CD8-positive, alpha-beta memory T cell (primary cell): ENCODE measurements at regions not wholly inside any gene's neighbourhood (a gene's known extent, or its start where the extent isn't known, plus 50 kb on each side); places are given as distances from the start of the nearest gene placed in this dataset.

Experiments used
- CTCF ChIA-PET: fragments of 350-600 bp; sonication (Branson Sonifier 250); formaldehyde crosslinking; loops from one replicate; lab custom pipeline; 2021; ENCODE audit warnings: antibody characterized with exemption; lab: Charles Lee
- POLR2A ChIA-PET: fragments of 350-600 bp; sonication (Branson Sonifier 250); formaldehyde crosslinking; loops from one replicate; lab custom pipeline; 2021; ENCODE audit warnings: antibody characterized with exemption; lab: Charles Lee
- DNase-seq, 5 donors: peaks; one replicate each; pipeline versions ENCODE4 v3.0.0 to v3.0.0-alpha.2; 2020 to 2022; ENCODE audit warnings: mixed read lengths in 1 of 5
- H3K27ac ChIP-seq: one replicate; pipeline ENCODE4 v1.7.0; 2013; ENCODE audit warnings: low read depth, mild to moderate bottlenecking, low read length, moderate library complexity
- H3K27me3 ChIP-seq: 2 replicates; pipeline ENCODE4 v1.7.0; 2013; ENCODE audit warnings: low read length, mild to moderate bottlenecking; ENCODE audit not compliant: insufficient read depth, poor library complexity, severe bottlenecking
- H3K36me3 ChIP-seq: 2 replicates; pipeline ENCODE4 v1.7.0; 2013; ENCODE audit warnings: mild to moderate bottlenecking, low read length, moderate library complexity; ENCODE audit not compliant: insufficient read depth
- H3K4me1 ChIP-seq: 2 replicates; pipeline ENCODE4 v1.7.0; 2013; ENCODE audit warnings: mild to moderate bottlenecking, low read length, moderate library complexity; ENCODE audit not compliant: insufficient read depth
- H3K4me3 ChIP-seq: 2 replicates; pipeline ENCODE4 v1.7.0; 2013; ENCODE audit warnings: mild to moderate bottlenecking, low read length
- H3K9me3 ChIP-seq: 2 replicates; pipeline ENCODE4 v1.7.0; 2013; ENCODE audit warnings: mild to moderate bottlenecking, low read length
- H3K27ac Mint-ChIP-seq, 8 donors: one replicate each; pipeline ENCODE4 v1.8.0; 2020 to 2021; ENCODE audit warnings: mixed read lengths in 8 of 8, mild to moderate bottlenecking in 6 of 8, inconsistent platforms in 3 of 8, moderate library complexity in 3 of 8
- H3K27me3 Mint-ChIP-seq, 2 donors: one replicate each; pipeline ENCODE4 v1.8.0; 2020 to 2021; ENCODE audit warnings: mixed read lengths in 2 of 2, mild to moderate bottlenecking in 1 of 2, moderate library complexity in 1 of 2
- H3K36me3 Mint-ChIP-seq, 3 donors: one replicate each; pipeline ENCODE4 v1.8.0; 2020 to 2021; ENCODE audit warnings: mixed read lengths in 3 of 3, inconsistent platforms in 1 of 3, mild to moderate bottlenecking in 1 of 3
- H3K4me1 Mint-ChIP-seq, 3 donors: one replicate each; pipeline ENCODE4 v1.8.0; 2020 to 2021; ENCODE audit warnings: mixed read lengths in 3 of 3, inconsistent platforms in 1 of 3, mild to moderate bottlenecking in 1 of 3
- H3K4me3 Mint-ChIP-seq, 7 donors: one replicate each; pipeline ENCODE4 v1.8.0; 2020 to 2021; ENCODE audit warnings: mixed read lengths in 7 of 7, mild to moderate bottlenecking in 6 of 7, moderate library complexity in 4 of 7, inconsistent platforms in 2 of 7
- H3K9me3 Mint-ChIP-seq, 5 donors: one replicate each; pipeline ENCODE4 v1.8.0; 2020 to 2022; ENCODE audit warnings: mixed read lengths in 5 of 5, mild to moderate bottlenecking in 3 of 5, moderate library complexity in 2 of 5, inconsistent platforms in 1 of 5

GRCh38 chr11:70637949-70638583 is 239.7 kb downstream of the CTTN start:
- no peak for DNase-seq
- Mint-ChIP-seq H3K4me3 (no peak overlapping the region), H3K27ac (no peak overlapping the region), H3K9me3 (no peaks in the 10 kb centered on the region), H3K36me3 (no peaks in the 10 kb centered on the region), H3K27me3 (peaks cover 8 to 17% of the 10 kb centered on the region in 2 donors), H3K4me1 (no peaks in the 10 kb centered on the region)
- ChIA-PET POLR2A (no interaction called here), CTCF (no interaction called here)
- no peak overlapping the region for H3K27ac ChIP-seq
- no peaks in the 10 kb centered on the region for H3K27me3 ChIP-seq
- H3K4me1 ChIP-seq, result no peaks in the 10 kb centered on the region
- no peaks in the 10 kb centered on the region for H3K9me3 ChIP-seq
- H3K4me3 ChIP-seq, result no peak overlapping the region
- H3K36me3 ChIP-seq, result no peaks in the 10 kb centered on the region

DNA sequence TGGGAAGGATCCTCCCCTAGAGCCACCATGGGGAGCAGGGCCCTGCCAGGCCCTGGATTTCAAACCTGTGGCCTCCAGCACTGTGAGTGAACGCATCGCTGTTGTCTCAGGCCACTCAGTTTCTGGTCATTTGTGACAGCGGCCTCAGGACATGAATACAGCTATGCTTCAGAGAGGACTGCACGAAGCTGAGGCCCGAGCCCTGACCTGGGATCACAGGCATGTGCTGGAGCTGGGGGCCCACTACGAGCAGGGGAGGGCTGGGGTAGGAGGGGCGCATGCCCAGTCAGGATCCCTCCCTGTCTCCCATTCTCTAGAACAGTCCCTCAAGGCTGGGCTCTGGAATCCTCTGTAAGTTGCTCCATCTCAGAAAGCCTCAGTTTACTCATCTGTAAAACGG is 242.1 kb downstream of the CTTN start:
- H3K4me3 ChIP-seq, result no peak overlapping the region
- no peak for DNase-seq
- Mint-ChIP-seq H3K4me3 (no peak overlapping the region), H3K4me1 (no peaks in the 10 kb centered on the region), H3K27me3 (peaks cover 12 to 32% of the 10 kb centered on the region in 2 donors), H3K36me3 (no peaks in the 10 kb centered on the region), H3K27ac (no peak overlapping the region), H3K9me3 (no peaks in the 10 kb centered on the region)
- no peaks in the 10 kb centered on the region for H3K4me1 ChIP-seq
- no peak overlapping the region for H3K27ac ChIP-seq
- no peaks in the 10 kb centered on the region for H3K9me3 ChIP-seq
- H3K36me3 ChIP-seq, result no peaks in the 10 kb centered on the region
- H3K27me3 ChIP-seq, result no peaks in the 10 kb centered on the region
- ChIA-PET POLR2A (no interaction called here), CTCF (no interaction called here)

DNA sequence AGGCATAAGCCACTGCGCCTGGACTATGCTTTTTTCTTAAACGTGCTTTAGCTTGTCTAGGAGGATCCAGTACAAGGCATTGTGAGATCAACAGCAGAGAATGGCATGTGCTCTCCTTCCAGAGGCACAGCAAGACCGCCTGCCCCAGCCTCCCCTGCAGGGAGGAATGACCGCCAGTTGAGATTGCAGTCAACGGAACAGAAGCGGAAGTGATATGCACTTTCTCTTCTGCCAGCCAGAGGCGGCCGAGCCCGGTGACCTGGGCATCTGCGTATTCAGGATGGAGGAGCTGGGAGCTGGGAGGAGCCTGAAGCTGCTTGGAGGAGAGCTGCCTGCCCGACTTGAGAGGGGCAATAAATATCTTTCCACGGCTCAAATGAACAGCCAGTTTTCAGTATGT is 243.0 kb downstream of the CTTN start:
- H3K4me1 ChIP-seq, result no peaks in the 10 kb centered on the region
- POLR2A ChIA-PET, result no interaction called here
- no peak overlapping the region for H3K4me3 Mint-ChIP-seq

GRCh38 chr11:70642266-70642665 is 243.9 kb downstream of the CTTN start:
- no peak overlapping the region for H3K4me3 ChIP-seq
- H3K4me1 Mint-ChIP-seq, result no peaks in the 10 kb centered on the region
- no peak overlapping the region for H3K27ac Mint-ChIP-seq
- H3K36me3 Mint-ChIP-seq, result no peaks in the 10 kb centered on the region
- no peaks in the 10 kb centered on the region for H3K4me1 ChIP-seq
- peaks cover 15 to 40% of the 10 kb centered on the region in 2 donors for H3K27me3 Mint-ChIP-seq
- H3K27me3 ChIP-seq, result no peaks in the 10 kb centered on the region
- ChIA-PET CTCF (no interaction called here), POLR2A (no interaction called here)
- no peak overlapping the region for H3K27ac ChIP-seq
- H3K9me3 Mint-ChIP-seq, result no peaks in the 10 kb centered on the region
- H3K9me3 ChIP-seq, result no peaks in the 10 kb centered on the region
- DNase-seq, result no peak
- H3K36me3 ChIP-seq, result no peaks in the 10 kb centered on the region
- no peak overlapping the region for H3K4me3 Mint-ChIP-seq

More for the DNA sequence above, 243.0 kb downstream of the CTTN start:
- no peaks in the 10 kb centered on the region for H3K27me3 ChIP-seq
- H3K4me1 Mint-ChIP-seq, result no peaks in the 10 kb centered on the region
- H3K27me3 Mint-ChIP-seq, result peaks cover 15 to 36% of the 10 kb centered on the region in 2 donors
- no peaks in the 10 kb centered on the region for H3K9me3 Mint-ChIP-seq
- no peaks in the 10 kb centered on the region for H3K36me3 Mint-ChIP-seq
- H3K4me3 ChIP-seq, result no peak overlapping the region
- no peaks in the 10 kb centered on the region for H3K9me3 ChIP-seq
- H3K27ac ChIP-seq, result no peak overlapping the region
- H3K36me3 ChIP-seq, result no peaks in the 10 kb centered on the region
- H3K27ac Mint-ChIP-seq, result no peak overlapping the region
- no peak for DNase-seq
- CTCF ChIA-PET, result no interaction called here

- H3K4me3 Mint-ChIP-seq, result no peak overlapping the region
- Histone ChIP-seq H3K4me1 (no peaks in the 10 kb centered on the region), H3K9me3 (no peaks in the 10 kb centered on the region), H3K36me3 (no peaks in the 10 kb centered on the region), H3K27ac (no peak overlapping the region), H3K4me3 (no peak overlapping the region), H3K27me3 (no peaks in the 10 kb centered on the region)
- no peaks in the 10 kb centered on the region for H3K4me1 Mint-ChIP-seq
- H3K9me3 Mint-ChIP-seq, result peaks cover 0 to 2% (median 0%) of the 10 kb centered on the region in 5 donors
- H3K27me3 Mint-ChIP-seq, result peaks cover 13 to 41% of the 10 kb centered on the region in 2 donors
- H3K27ac Mint-ChIP-seq, result no peak overlapping the region
- no peak for DNase-seq
- CTCF ChIA-PET, result no interaction called here
- POLR2A ChIA-PET, result no interaction called here
- no peaks in the 10 kb centered on the region for H3K36me3 Mint-ChIP-seq
Measured at GRCh38 chr11:70643642-70644041, 245.3 kb downstream of the CTTN start.

- Histone ChIP-seq H3K4me3 (no peak overlapping the region), H3K4me1 (no peaks in the 10 kb centered on the region), H3K36me3 (no peaks in the 10 kb centered on the region), H3K9me3 (no peaks in the 10 kb centered on the region), H3K27me3 (no peaks in the 10 kb centered on the region), H3K27ac (no peak overlapping the region)
- POLR2A ChIA-PET, result no interaction called here
- CTCF ChIA-PET, result no interaction called here
- DNase-seq, result no peak
- H3K27ac Mint-ChIP-seq, result no peak overlapping the region
- H3K9me3 Mint-ChIP-seq, result peaks cover 0 to 2% (median 0%) of the 10 kb centered on the region in 5 donors
- peaks cover 14 to 41% of the 10 kb centered on the region in 2 donors for H3K27me3 Mint-ChIP-seq
- H3K4me1 Mint-ChIP-seq, result no peaks in the 10 kb centered on the region
- no peak overlapping the region for H3K4me3 Mint-ChIP-seq
- no peaks in the 10 kb centered on the region for H3K36me3 Mint-ChIP-seq
Measured at GRCh38 chr11:70644343-70645060, 246.2 kb downstream of the CTTN start.

- no peaks in the 10 kb centered on the region for H3K4me1 Mint-ChIP-seq
- Histone ChIP-seq H3K27me3 (no peaks in the 10 kb centered on the region), H3K4me1 (no peaks in the 10 kb centered on the region), H3K4me3 (no peak overlapping the region), H3K27ac (no peak overlapping the region), H3K9me3 (no peaks in the 10 kb centered on the region), H3K36me3 (no peaks in the 10 kb centered on the region)
- DNase-seq, result no peak
- no peak overlapping the region for H3K27ac Mint-ChIP-seq
- peaks cover 14 to 35% of the 10 kb centered on the region in 2 donors for H3K27me3 Mint-ChIP-seq
- H3K36me3 Mint-ChIP-seq, result no peaks in the 10 kb centered on the region
- H3K4me3 Mint-ChIP-seq, result no peak overlapping the region
- H3K9me3 Mint-ChIP-seq, result peaks cover 0 to 2% (median 0%) of the 10 kb centered on the region in 5 donors
- POLR2A ChIA-PET, result no interaction called here
- CTCF ChIA-PET, result no interaction called here
Measured at GRCh38 chr11:70645537-70645936, 247.2 kb downstream of the CTTN start.

GRCh38 chr11:70646272-70647049 is 248.1 kb downstream of the CTTN start:
- no peaks in the 10 kb centered on the region for H3K4me1 ChIP-seq
- Mint-ChIP-seq H3K27ac (no peak overlapping the region), H3K4me1 (no peaks in the 10 kb centered on the region), H3K9me3 (peaks cover 0 to 4% (median 0%) of the 10 kb centered on the region in 5 donors), H3K27me3 (peaks cover 10 to 29% of the 10 kb centered on the region in 2 donors), H3K36me3 (no peaks in the 10 kb centered on the region), H3K4me3 (no peak overlapping the region)
- no peak overlapping the region for H3K27ac ChIP-seq
- no peak overlapping the region for H3K4me3 ChIP-seq
- no peaks in the 10 kb centered on the region for H3K27me3 ChIP-seq
- no peak for DNase-seq
- H3K36me3 ChIP-seq, result no peaks in the 10 kb centered on the region
- ChIA-PET POLR2A (no interaction called here), CTCF (no interaction called here)
- H3K9me3 ChIP-seq, result no peaks in the 10 kb centered on the region
